HCT116 (cell line): ENCODE measurements at regions not wholly inside any gene's neighbourhood (a gene's known extent, or its start where the extent isn't known, plus 50 kb on each side); places are given as distances from the start of the nearest gene placed in this dataset.

ENCODE experiments used
- ATAC-seq: fragments of 200-7000 bp; cut with Tn5 transposase; 2 replicates; pipeline ENCODE4 v1.9.1; 2020; ENCODE audit warnings: mild to moderate bottlenecking, moderate library complexity
- BruUV-seq: library from RNA; stranded (reverse); fragments of 400-500 nt; replicated peaks from 2 replicates; lab custom pipeline; 2021; lab: Mats Ljungman, UMichigan
- CTCF ChIA-PET: fragments of 300-600 bp; sonication (Branson Sonifier 250); formaldehyde crosslinking; loops from one replicate; lab custom pipeline; 2021; ENCODE audit warnings: antibody characterized with exemption; lab: Charles Lee
- POLR2A ChIA-PET: fragments of 300-600, 350-600 bp; sonication (Branson Sonifier 250); formaldehyde crosslinking; loops from one replicate; lab custom pipeline; 2021; ENCODE audit warnings: antibody characterized with exemption; lab: Charles Lee
- RAD21 ChIA-PET, 2 experiments: fragments of 300-600 bp; sonication (Branson Sonifier 250); formaldehyde crosslinking; loops; one replicate each; lab custom pipeline; 2023; ENCODE audit warnings: low total read pairs in 2 of 2; ENCODE audit not compliant: uncharacterized antibody in 2 of 2, unreplicated experiment in 2 of 2, low non-redundant PET in 1 of 2; lab: Charles Lee
- DNase-seq: peaks from one replicate; pipeline ENCODE4 v3.0.0-alpha.2; 2010; ENCODE audit warnings: low read depth, low spot score
- H2AFZ ChIP-seq: fragments of 200-600 bp; shearing (Covaris generic), sonication (generic); 2 replicates; pipeline ENCODE4 v1.6.1; 2017; ENCODE audit warnings: low read depth, mixed run types, mixed read lengths, antibody characterized with exemption, low read length; ENCODE audit not compliant: poor library complexity, severe bottlenecking
- H3K27ac ChIP-seq: 2 replicates; pipeline ENCODE4 v1.5.1; 2012; ENCODE audit warnings: low read depth, low read length
- H3K27me3 ChIP-seq: fragments of 200-600 bp; sonication (generic); 2 replicates; pipeline ENCODE4 v1.6.1; 2016; ENCODE audit warnings: mixed run types, low read length, mixed read lengths; ENCODE audit not compliant: insufficient read depth
- H3K36me3 ChIP-seq, 2 experiments: fragments of 200-500 bp in 1 of 2; fragments of 200-600 bp in 1 of 2; sonication (Bioruptor generic) in 1 of 2; sonication (generic) in 1 of 2; 2 replicates each; pipeline versions ENCODE4 v1.5.1 to v1.6.1; 2014 to 2016; ENCODE audit warnings: low read length in 2 of 2, inconsistent platforms in 1 of 2, mixed read lengths in 1 of 2, mixed run types in 1 of 2; ENCODE audit not compliant: insufficient read depth in 2 of 2, control insufficient read depth in 1 of 2
- H3K4me1 ChIP-seq, 2 experiments: fragments of 200-600 bp in 1 of 2; sonication (generic) in 1 of 2; 2 replicates each; pipeline versions ENCODE4 v1.5.1 to v1.6.1; 2012 to 2017; ENCODE audit warnings: low read length in 2 of 2, inconsistent platforms in 1 of 2, mild to moderate bottlenecking in 1 of 2, mixed read lengths in 1 of 2, mixed run types in 1 of 2, moderate library complexity in 1 of 2; ENCODE audit not compliant: insufficient read depth in 2 of 2, control insufficient read depth in 1 of 2
- H3K4me2 ChIP-seq: fragments of 200-600 bp; sonication (generic); 2 replicates; pipeline ENCODE4 v1.6.1; 2017; ENCODE audit warnings: mixed run types, low read length, mixed read lengths
- H3K4me3 ChIP-seq, 2 experiments: fragments of 200-600 bp in 1 of 2; sonication (generic) in 1 of 2; replicated peaks in 1 of 2; 2 replicates each; pipeline ENCODE4 v1.5.1; 2011 to 2016; ENCODE audit warnings: low read length in 2 of 2, control low read depth in 1 of 2, low read depth in 1 of 2, mild to moderate bottlenecking in 1 of 2, mixed read lengths in 1 of 2, mixed run types in 1 of 2
- H3K79me2 ChIP-seq: fragments of 200-600 bp; sonication (generic); 2 replicates; pipeline ENCODE4 v1.6.1; 2017; ENCODE audit warnings: mild to moderate bottlenecking, mixed run types, low read length, moderate library complexity, mixed read lengths; ENCODE audit not compliant: insufficient read depth
- H3K9ac ChIP-seq: fragments of 200-600 bp; sonication (generic); 2 replicates; pipeline ENCODE4 v1.6.1; 2016; ENCODE audit warnings: low read length, mixed read lengths
- H3K9me2 ChIP-seq: fragments of 200-600 bp; sonication (generic), shearing (Covaris generic); 2 replicates; pipeline ENCODE4 v1.6.1; 2017; ENCODE audit warnings: mixed run types, mild to moderate bottlenecking, moderate library complexity; ENCODE audit not compliant: insufficient read depth
- H3K9me3 ChIP-seq, 2 experiments: fragments of 200-500 bp in 1 of 2; fragments of 200-600 bp in 1 of 2; sonication (Bioruptor generic) in 1 of 2; sonication (generic) in 1 of 2; 2 replicates each; pipeline ENCODE4 v1.6.1; 2014 to 2017; ENCODE audit warnings: low read length in 2 of 2, mixed read lengths in 2 of 2, inconsistent platforms in 1 of 2, low read depth in 1 of 2, mild to moderate bottlenecking in 1 of 2, mixed run types in 1 of 2, moderate library complexity in 1 of 2; ENCODE audit not compliant: control insufficient read depth in 1 of 2, insufficient read depth in 1 of 2
- H4K20me1 ChIP-seq: fragments of 200-600 bp; sonication (generic), shearing (Covaris generic); 2 replicates; pipeline ENCODE4 v1.6.1; 2017; ENCODE audit warnings: mixed run types, mild to moderate bottlenecking, moderate library complexity; ENCODE audit not compliant: insufficient read depth
- CEBPB ChIP-seq: IDR thresholded peaks from 2 replicates; pipeline ENCODE4 v1.6.1; 2012; ENCODE audit warnings: low read depth
- EZH2phosphoT487 ChIP-seq: fragments of 200-600 bp; IDR thresholded peaks from 2 replicates; pipeline ENCODE4 v1.6.1; 2018; ENCODE audit warnings: antibody characterized with exemption, borderline replicate concordance
- JUND ChIP-seq: IDR thresholded peaks from 2 replicates; pipeline ENCODE4 v1.6.1; 2012
- MAX ChIP-seq: IDR thresholded peaks from 2 replicates; pipeline ENCODE4 v1.6.1; 2012
- POLR2AphosphoS5 ChIP-seq: IDR thresholded peaks from 2 replicates; pipeline ENCODE4 v1.6.1; 2011; ENCODE audit warnings: mild to moderate bottlenecking, low read depth, low read length, moderate library complexity
- REST ChIP-seq: IDR thresholded peaks from 2 replicates; pipeline ENCODE4 v1.6.1; 2012; ENCODE audit warnings: low read depth
- SP1 ChIP-seq: IDR thresholded peaks from 2 replicates; pipeline ENCODE4 v1.6.1; 2012; ENCODE audit warnings: low read depth
- TCF7L2 ChIP-seq: IDR thresholded peaks from 2 replicates; pipeline ENCODE4 v1.7.0; 2011; ENCODE audit warnings: borderline replicate concordance, inconsistent platforms; ENCODE audit not compliant: insufficient read depth, insufficient read length; ENCODE audit errors: extremely low read depth
- YY1 ChIP-seq: IDR thresholded peaks from 2 replicates; pipeline ENCODE4 v1.6.1; 2011; ENCODE audit warnings: low read length, low read depth, moderate library complexity, mild to moderate bottlenecking; ENCODE audit not compliant: insufficient replicate concordance; ENCODE audit errors: extremely low read depth
- ZFX ChIP-seq: fragments of 450-650 bp; IDR thresholded peaks from 2 replicates; pipeline ENCODE4 v1.6.1; 2017
- intact Hi-C: fragments of 100-400 bp; cut with micrococcal nuclease; formaldehyde crosslinking; loops from 2 replicates; pipeline ENCODE4 v1.10.0; 2022

- no peaks in the 10 kb centered on the region for H3K27me3 ChIP-seq
- H3K9me2 ChIP-seq, result no peaks in the 10 kb centered on the region
- H3K79me2 ChIP-seq, result no peaks in the 10 kb centered on the region
- ATAC-seq, result no peak
- ChIA-PET POLR2A (no interaction called here), RAD21 (no interaction called here), CTCF (no interaction called here)
- H3K9me3 ChIP-seq, result no peaks in the 10 kb centered on the region
- H4K20me1 ChIP-seq, result no peaks in the 10 kb centered on the region
- no peak overlapping the region for H3K4me3 ChIP-seq
- peak overlapping the region; percentile 61 for H3K4me2 ChIP-seq
- H3K36me3 ChIP-seq, result no peaks in the 10 kb centered on the region
- H3K27ac ChIP-seq, result no peak overlapping the region
- DNase-seq, result no peak
- H3K4me1 ChIP-seq, result peaks cover 11 to 32% of the 10 kb centered on the region in 2 experiments
- no peak overlapping the region for H3K9ac ChIP-seq
- TF ChIP-seq CEBPB, result no peak
- no peak for TF ChIP-seq POLR2AphosphoS5
- TF ChIP-seq SP1, result no peak
- TF ChIP-seq YY1, result no peak
- no peak for TF ChIP-seq JUND
- TF ChIP-seq EZH2phosphoT487, result no peak
- TF ChIP-seq TCF7L2, result no peak
- TF ChIP-seq ZFX, result no peak
- TF ChIP-seq REST, result no peak
- TF ChIP-seq MAX, result no peak
- BruUV-seq, result no TSS peak
- intact Hi-C loops, result no loop called here
- peak overlapping the region; percentile 71 for H2AFZ ChIP-seq
Measured at GRCh38 chr9:81388831-81389230, 300.5 kb downstream of the TLE1 start.
